ENCODE measurements at regions not wholly inside any gene's neighbourhood (a gene's known extent, or its start where the extent isn't known, plus 50 kb on each side); places are given as distances from the start of the nearest gene placed in this dataset.

- no peak overlapping the region for H3K27ac Mint-ChIP-seq
- H3K27me3 Mint-ChIP-seq, result peaks cover 3% of the 10 kb centered on the region
- DNase-seq (ENCODE audit: low spot score in 2 of 2) (no peak), ATAC-seq (ENCODE audit: low read depth) (no peak)
- no peaks in the 10 kb centered on the region for H3K4me1 Mint-ChIP-seq
- H3K9me3 Mint-ChIP-seq, result peaks cover 5% of the 10 kb centered on the region
- no peak overlapping the region for H3K4me3 Mint-ChIP-seq
- no peaks in the 10 kb centered on the region for H3K36me3 Mint-ChIP-seq
Measured at GRCh38 chr9:4435197-4435596, 55.1 kb upstream of the SLC1A1 start.

- Mint-ChIP-seq H3K4me1 (no peaks in the 10 kb centered on the region), H3K36me3 (no peaks in the 10 kb centered on the region), H3K27me3 (peaks cover 1% of the 10 kb centered on the region), H3K27ac (no peak overlapping the region), H3K4me3 (no peak overlapping the region), H3K9me3 (no peaks in the 10 kb centered on the region)
- DNase-seq (ENCODE audit: low spot score in 2 of 2) (no peak), ATAC-seq (ENCODE audit: low read depth) (no peak)
Measured at GRCh38 chr9:4433379-4433778, 56.9 kb upstream of the SLC1A1 start.

GRCh38 chr9:4430432-4431261 is 59.6 kb upstream of the SLC1A1 start:
- Mint-ChIP-seq H3K4me3 (no peak overlapping the region), H3K27ac (no peak overlapping the region), H3K36me3 (no peaks in the 10 kb centered on the region), H3K4me1 (no peaks in the 10 kb centered on the region), H3K9me3 (no peaks in the 10 kb centered on the region), H3K27me3 (no peaks in the 10 kb centered on the region)
- ATAC-seq (ENCODE audit: low read depth) (no peak), DNase-seq (ENCODE audit: low spot score in 2 of 2) (no peak)

DNA sequence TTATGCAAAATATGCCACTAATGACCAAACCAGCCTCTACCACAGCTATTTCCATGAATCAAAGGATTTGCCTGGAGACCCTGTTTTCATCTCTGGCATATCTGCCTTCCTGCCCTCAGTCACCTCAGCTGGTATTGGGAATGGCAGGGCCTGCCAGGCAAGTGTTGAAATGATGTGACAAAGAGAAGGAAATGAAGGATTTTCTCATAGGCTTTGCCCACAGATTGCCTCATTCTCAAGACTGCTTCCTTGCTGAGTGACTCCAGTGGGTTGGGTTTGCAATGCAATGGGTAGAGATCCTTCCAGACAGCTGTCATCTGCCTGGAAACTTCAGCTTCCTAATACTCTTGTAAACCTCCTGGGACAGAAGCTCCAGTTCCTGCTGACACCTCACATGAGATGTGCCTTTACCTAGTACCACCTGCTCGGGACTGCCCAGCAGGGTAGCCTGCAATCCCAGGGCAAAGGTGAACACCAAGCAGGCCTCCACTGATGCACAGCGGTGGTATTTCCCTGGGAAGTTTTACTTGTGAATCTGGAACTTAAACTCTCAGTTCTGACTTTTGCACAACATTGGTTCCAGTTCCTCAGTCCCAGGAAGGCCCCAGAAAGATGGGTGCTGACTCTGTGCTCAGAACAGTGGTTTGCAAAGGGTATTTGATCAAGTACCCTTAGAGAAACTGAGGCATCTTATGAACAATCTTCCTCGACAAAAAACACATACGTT is 64.8 kb upstream of the SLC1A1 start:
- Mint-ChIP-seq H3K36me3 (no peaks in the 10 kb centered on the region), H3K9me3 (no peaks in the 10 kb centered on the region), H3K4me1 (no peaks in the 10 kb centered on the region), H3K4me3 (no peak overlapping the region), H3K27ac (no peak overlapping the region), H3K27me3 (no peaks in the 10 kb centered on the region)
- DNase-seq (ENCODE audit: low spot score in 2 of 2) (no peak), ATAC-seq (ENCODE audit: low read depth) (no peak)

DNA sequence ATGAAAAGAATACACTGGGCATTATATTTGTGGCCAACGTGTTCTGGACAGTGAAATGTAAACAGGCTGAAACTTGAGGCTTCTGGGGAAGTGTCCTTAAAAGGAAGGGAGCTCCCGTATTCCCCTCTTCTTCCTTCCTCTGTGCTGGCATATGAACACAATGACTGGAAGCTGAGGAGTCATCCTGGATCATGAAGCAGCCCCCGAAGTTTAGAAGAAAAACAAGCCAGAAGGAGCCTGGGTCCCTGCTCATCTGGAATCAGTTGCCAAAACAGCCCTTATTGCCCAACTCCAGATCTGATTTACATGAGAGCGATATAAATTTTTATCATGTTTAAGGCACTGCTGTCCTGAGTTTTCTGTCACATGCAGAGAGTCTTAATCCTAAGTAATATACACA is 65.4 kb upstream of the SLC1A1 start:
- Mint-ChIP-seq H3K27ac (no peak overlapping the region), H3K9me3 (no peaks in the 10 kb centered on the region), H3K4me3 (no peak overlapping the region), H3K36me3 (no peaks in the 10 kb centered on the region), H3K4me1 (no peaks in the 10 kb centered on the region), H3K27me3 (no peaks in the 10 kb centered on the region)
- ATAC-seq (ENCODE audit: low read depth), result no peak
- no peak for DNase-seq (ENCODE audit: low spot score in 2 of 2)

GRCh38 chr9:4424038-4424437 is 66.2 kb upstream of the SLC1A1 start:
- ATAC-seq (ENCODE audit: low read depth) (no peak), DNase-seq (ENCODE audit: low spot score in 2 of 2) (no peak)
- no peaks in the 10 kb centered on the region for H3K36me3 Mint-ChIP-seq
- H3K27me3 Mint-ChIP-seq, result no peaks in the 10 kb centered on the region
- H3K9me3 Mint-ChIP-seq, result no peaks in the 10 kb centered on the region
- H3K27ac Mint-ChIP-seq, result no peak overlapping the region
- no peak overlapping the region for H3K4me3 Mint-ChIP-seq
- H3K4me1 Mint-ChIP-seq, result no peaks in the 10 kb centered on the region

GRCh38 chr9:4423207-4423610 is 67.1 kb upstream of the SLC1A1 start:
- Mint-ChIP-seq H3K27me3 (no peaks in the 10 kb centered on the region), H3K4me1 (no peaks in the 10 kb centered on the region), H3K9me3 (no peaks in the 10 kb centered on the region), H3K4me3 (no peak overlapping the region), H3K36me3 (no peaks in the 10 kb centered on the region), H3K27ac (no peak overlapping the region)
- ATAC-seq (ENCODE audit: low read depth), result no peak
- no peak for DNase-seq (ENCODE audit: low spot score in 2 of 2)

- Mint-ChIP-seq H3K4me1 (no peaks in the 10 kb centered on the region), H3K9me3 (no peaks in the 10 kb centered on the region), H3K4me3 (no peak overlapping the region), H3K27ac (no peak overlapping the region), H3K27me3 (no peaks in the 10 kb centered on the region), H3K36me3 (no peaks in the 10 kb centered on the region)
- ATAC-seq (ENCODE audit: low read depth) (no peak), DNase-seq (ENCODE audit: low spot score in 2 of 2) (no peak)
Measured at GRCh38 chr9:4422495-4422894, 67.8 kb upstream of the SLC1A1 start.

DNA sequence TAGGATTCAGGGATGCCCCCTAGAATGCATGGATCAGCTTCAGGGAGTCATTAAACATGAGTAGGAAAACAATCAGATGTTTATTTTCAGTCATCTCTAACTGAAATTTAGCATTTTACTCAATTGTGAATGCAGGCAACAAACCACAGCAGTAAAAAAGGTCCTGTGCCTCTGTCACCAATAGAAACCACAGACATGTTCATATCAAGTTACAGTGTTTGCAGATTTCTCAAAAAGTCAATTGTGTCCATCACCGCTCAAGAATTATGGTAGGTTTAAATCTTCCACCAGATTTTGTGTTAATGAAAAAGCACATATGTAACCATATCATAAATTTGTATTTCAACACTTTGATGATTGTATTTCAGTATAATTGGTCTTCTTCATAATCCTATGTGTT is 68.4 kb upstream of the SLC1A1 start:
- Mint-ChIP-seq H3K27me3 (peaks cover 3% of the 10 kb centered on the region), H3K27ac (no peak overlapping the region), H3K4me1 (no peaks in the 10 kb centered on the region), H3K36me3 (no peaks in the 10 kb centered on the region), H3K9me3 (no peaks in the 10 kb centered on the region), H3K4me3 (no peak overlapping the region)
- ATAC-seq (ENCODE audit: low read depth) (no peak), DNase-seq (ENCODE audit: low spot score in 2 of 2) (no peak)

DNA sequence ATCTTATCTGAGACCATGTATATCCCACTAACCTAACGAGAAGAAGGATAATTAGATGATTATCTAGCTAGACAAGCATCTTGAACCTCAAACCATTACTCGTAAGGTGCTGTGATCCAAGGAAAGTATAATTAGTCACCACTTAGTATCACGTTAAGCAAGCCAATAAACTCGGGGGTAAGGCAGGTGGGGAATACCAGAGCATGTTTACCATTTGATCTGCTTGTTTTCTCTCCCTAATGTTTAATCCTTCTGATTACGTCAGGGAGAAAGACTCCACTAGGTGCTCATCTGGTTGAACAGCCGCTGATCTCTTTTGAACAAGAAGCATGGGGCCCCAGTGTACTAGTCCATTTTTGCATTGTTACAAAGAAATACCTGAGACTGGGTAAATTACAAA is 69.9 kb upstream of the SLC1A1 start:
- ATAC-seq (ENCODE audit: low read depth) (no peak), DNase-seq (ENCODE audit: low spot score in 2 of 2) (no peak)
- Mint-ChIP-seq H3K4me3 (no peak overlapping the region), H3K9me3 (no peaks in the 10 kb centered on the region), H3K36me3 (no peaks in the 10 kb centered on the region), H3K27ac (no peak overlapping the region), H3K27me3 (peaks cover 4% of the 10 kb centered on the region), H3K4me1 (no peaks in the 10 kb centered on the region)

GRCh38 chr9:4417578-4418325 is 72.5 kb upstream of the SLC1A1 start:
- DNase-seq (ENCODE audit: low spot score in 2 of 2) (no peak), ATAC-seq (ENCODE audit: low read depth) (no peak)
- no peaks in the 10 kb centered on the region for H3K9me3 Mint-ChIP-seq
- no peak overlapping the region for H3K4me3 Mint-ChIP-seq
- H3K27me3 Mint-ChIP-seq, result peaks cover 4% of the 10 kb centered on the region
- H3K4me1 Mint-ChIP-seq, result no peaks in the 10 kb centered on the region
- no peaks in the 10 kb centered on the region for H3K36me3 Mint-ChIP-seq
- no peak overlapping the region for H3K27ac Mint-ChIP-seq

- DNase-seq (ENCODE audit: low spot score in 2 of 2) (no peak), ATAC-seq (ENCODE audit: low read depth) (no peak)
- Mint-ChIP-seq H3K4me3 (no peak overlapping the region), H3K27me3 (peaks cover 4% of the 10 kb centered on the region), H3K27ac (no peak overlapping the region), H3K4me1 (no peaks in the 10 kb centered on the region), H3K9me3 (no peaks in the 10 kb centered on the region), H3K36me3 (no peaks in the 10 kb centered on the region)
Measured at GRCh38 chr9:4416467-4416866, 73.8 kb upstream of the SLC1A1 start.

DNA sequence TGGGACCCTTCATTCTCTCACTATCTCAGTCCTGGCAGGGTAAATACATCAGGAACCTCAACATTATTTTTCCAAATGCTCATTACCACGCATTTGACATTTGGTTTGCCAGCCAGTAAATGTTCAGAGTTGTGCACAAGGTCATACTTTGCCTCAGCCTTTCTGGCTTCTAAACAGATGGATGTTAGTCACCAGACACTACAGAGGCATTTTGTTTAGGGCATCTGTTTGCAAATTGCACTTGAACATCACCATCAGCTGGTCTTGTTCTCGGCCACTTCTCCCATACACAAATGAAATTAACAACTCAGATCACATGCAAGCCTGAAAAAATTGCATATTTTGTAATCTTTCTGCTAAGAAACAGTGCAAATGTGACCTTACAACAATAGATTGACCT is 75.0 kb upstream of the SLC1A1 start:
- no peaks in the 10 kb centered on the region for H3K36me3 Mint-ChIP-seq
- no peak overlapping the region for H3K27ac Mint-ChIP-seq
- no peak overlapping the region for H3K4me3 Mint-ChIP-seq
- H3K4me1 Mint-ChIP-seq, result no peaks in the 10 kb centered on the region
- H3K27me3 Mint-ChIP-seq, result peaks cover 4% of the 10 kb centered on the region
- H3K9me3 Mint-ChIP-seq, result no peaks in the 10 kb centered on the region
- no peak for DNase-seq (ENCODE audit: low spot score in 2 of 2)
- no peak for ATAC-seq (ENCODE audit: low read depth)

DNA sequence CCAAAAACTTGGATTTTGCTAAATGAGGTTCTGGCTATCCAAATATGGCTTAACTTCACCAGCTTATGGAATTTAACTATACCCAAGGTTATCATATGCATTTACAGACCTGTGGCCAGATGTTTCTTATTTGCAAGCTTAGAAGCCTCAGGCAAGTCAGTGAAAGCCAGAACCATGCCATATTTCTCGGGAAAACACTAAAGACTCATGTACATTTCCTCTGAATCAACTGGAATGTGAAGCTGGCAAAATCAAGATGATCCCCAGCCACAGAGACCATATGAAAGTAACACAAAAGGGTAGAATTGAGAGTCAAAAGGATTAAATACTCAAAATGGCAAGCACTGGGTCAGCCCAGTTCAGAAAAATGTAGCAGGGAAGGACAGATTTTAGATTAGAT is 76.4 kb upstream of the SLC1A1 start:
- no peak for DNase-seq (ENCODE audit: low spot score in 2 of 2)
- Mint-ChIP-seq H3K36me3 (no peaks in the 10 kb centered on the region), H3K4me1 (no peaks in the 10 kb centered on the region), H3K4me3 (no peak overlapping the region), H3K27me3 (peaks cover 4% of the 10 kb centered on the region), H3K27ac (no peak overlapping the region), H3K9me3 (no peaks in the 10 kb centered on the region)
- ATAC-seq (ENCODE audit: low read depth), result no peak

Data from memory B cell (primary cell).